Karpas-422 (cell line): ENCODE measurements at regions not wholly inside any gene's neighbourhood (a gene's known extent, or its start where the extent isn't known, plus 50 kb on each side); places are given as distances from the start of the nearest gene placed in this dataset.

Experiments used
- DNase-seq: peaks from one replicate; pipeline ENCODE4 v3.0.0-alpha.2; 2015
- H2AFZ ChIP-seq: fragments of 200-600 bp; sonication (generic); 2 replicates; pipeline ENCODE4 v1.6.1; 2014; ENCODE audit warnings: antibody characterized with exemption, low read length, mixed read lengths
- H3K27ac ChIP-seq: fragments of 200-600 bp; sonication (generic); 2 replicates; pipeline ENCODE4 v1.5.1; 2014; ENCODE audit warnings: mild to moderate bottlenecking, low read length, moderate library complexity
- H3K27me3 ChIP-seq: fragments of 200-600 bp; sonication (generic); 2 replicates; pipeline ENCODE4 v1.6.1; 2014; ENCODE audit warnings: low read length, mixed read lengths
- H3K36me3 ChIP-seq: fragments of 200-600 bp; sonication (generic); 2 replicates; pipeline ENCODE4 v1.6.1; 2014; ENCODE audit warnings: low read length, mixed read lengths; ENCODE audit not compliant: insufficient read depth
- H3K4me1 ChIP-seq: fragments of 200-600 bp; sonication (generic); 2 replicates; pipeline ENCODE4 v1.6.1; 2014; ENCODE audit warnings: mild to moderate bottlenecking, low read length, mixed read lengths
- H3K4me2 ChIP-seq: fragments of 200-600 bp; sonication (generic); 2 replicates; pipeline ENCODE4 v1.6.1; 2014; ENCODE audit warnings: low read length, low read depth, mild to moderate bottlenecking; ENCODE audit not compliant: poor library complexity, severe bottlenecking
- H3K4me3 ChIP-seq: fragments of 200-600 bp; sonication (generic); 2 replicates; pipeline ENCODE4 v1.5.1; 2014; ENCODE audit warnings: mild to moderate bottlenecking, antibody characterized with exemption, low read length, mixed read lengths
- H3K79me2 ChIP-seq: fragments of 200-600 bp; sonication (generic); 2 replicates; pipeline ENCODE4 v1.6.1; 2014; ENCODE audit warnings: mild to moderate bottlenecking, low read length, mixed read lengths
- H3K9ac ChIP-seq: fragments of 200-600 bp; sonication (generic); 2 replicates; pipeline ENCODE4 v1.6.0; 2014; ENCODE audit warnings: low read length
- H3K9me2 ChIP-seq: fragments of 200-600 bp; sonication (generic), shearing (Covaris generic); replicated peaks from 2 replicates; pipeline ENCODE4 v1.6.0; 2014; ENCODE audit warnings: mild to moderate bottlenecking, low read length, moderate library complexity; ENCODE audit not compliant: insufficient read depth
- H3K9me3 ChIP-seq: fragments of 300-700, 200-600 bp; sonication (generic); 2 replicates; pipeline ENCODE4 v1.6.1; 2014; ENCODE audit warnings: low read length, mixed read lengths
- H4K20me1 ChIP-seq: fragments of 200-600 bp; sonication (generic); 2 replicates; pipeline ENCODE4 v1.6.1; 2014; ENCODE audit warnings: mild to moderate bottlenecking, antibody characterized with exemption, low read length, low read depth; ENCODE audit not compliant: insufficient read depth

DNA sequence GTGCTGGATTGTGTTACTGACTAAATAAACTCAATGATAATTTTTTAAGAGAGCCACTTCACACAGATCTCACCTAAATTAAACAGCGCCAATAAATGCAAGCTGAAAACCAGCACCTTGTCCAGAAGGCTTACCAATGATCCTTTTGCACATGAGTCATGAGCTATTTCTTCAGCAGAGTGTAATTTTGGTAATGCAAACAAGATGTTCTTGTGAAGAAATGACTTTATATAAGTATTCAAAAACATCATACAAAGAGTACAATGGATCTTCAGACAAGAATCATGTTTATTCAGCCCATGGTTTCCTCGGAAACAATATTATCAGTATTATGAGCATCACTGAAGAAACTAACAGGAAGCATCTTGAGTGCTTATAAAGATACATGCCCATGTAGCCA, 263.8 kb upstream of the UBE2E2 start:
- no peaks in the 10 kb centered on the region for H3K36me3 ChIP-seq
- no peak overlapping the region for H3K9ac ChIP-seq
- H3K4me1 ChIP-seq = no peaks in the 10 kb centered on the region
- H2AFZ ChIP-seq = no peak overlapping the region
- no peaks in the 10 kb centered on the region for H3K79me2 ChIP-seq
- H3K27me3 ChIP-seq = no peaks in the 10 kb centered on the region
- no peaks in the 10 kb centered on the region for H3K9me3 ChIP-seq
- H3K9me2 ChIP-seq = no peaks in the 10 kb centered on the region
- H3K4me3 ChIP-seq = no peak overlapping the region
- DNase-seq = no peak
- no peak overlapping the region for H3K4me2 ChIP-seq
- no peaks in the 10 kb centered on the region for H4K20me1 ChIP-seq
- H3K27ac ChIP-seq = no peak overlapping the region

DNA sequence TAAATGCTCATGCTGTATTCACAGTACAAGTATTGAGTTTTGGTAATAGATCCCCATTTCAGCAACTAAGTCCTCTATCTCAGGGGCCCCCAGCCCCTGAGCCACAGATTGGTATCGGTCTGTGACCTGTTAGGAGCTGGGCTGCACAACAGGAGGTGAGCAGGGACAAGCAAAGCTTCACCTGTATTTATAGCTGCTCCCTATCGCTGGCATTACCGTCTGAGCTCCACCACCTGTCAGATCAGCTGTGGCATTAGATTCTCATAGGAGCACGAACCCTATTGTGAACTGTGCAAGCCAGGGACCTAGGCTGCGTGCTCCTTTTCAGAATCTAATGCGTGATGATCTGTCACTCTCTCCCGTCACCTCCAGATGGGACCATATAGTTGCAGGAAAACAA, 262.8 kb upstream of the UBE2E2 start:
- H3K79me2 ChIP-seq = no peaks in the 10 kb centered on the region
- no peaks in the 10 kb centered on the region for H3K36me3 ChIP-seq
- H3K27ac ChIP-seq = no peak overlapping the region
- H3K27me3 ChIP-seq = no peaks in the 10 kb centered on the region
- no peak overlapping the region for H3K4me3 ChIP-seq
- no peaks in the 10 kb centered on the region for H3K9me3 ChIP-seq
- no peak for DNase-seq
- no peak overlapping the region for H3K9ac ChIP-seq
- no peak overlapping the region for H3K4me2 ChIP-seq
- no peaks in the 10 kb centered on the region for H4K20me1 ChIP-seq
- H2AFZ ChIP-seq = no peak overlapping the region
- H3K9me2 ChIP-seq = no peaks in the 10 kb centered on the region
- no peaks in the 10 kb centered on the region for H3K4me1 ChIP-seq

DNA sequence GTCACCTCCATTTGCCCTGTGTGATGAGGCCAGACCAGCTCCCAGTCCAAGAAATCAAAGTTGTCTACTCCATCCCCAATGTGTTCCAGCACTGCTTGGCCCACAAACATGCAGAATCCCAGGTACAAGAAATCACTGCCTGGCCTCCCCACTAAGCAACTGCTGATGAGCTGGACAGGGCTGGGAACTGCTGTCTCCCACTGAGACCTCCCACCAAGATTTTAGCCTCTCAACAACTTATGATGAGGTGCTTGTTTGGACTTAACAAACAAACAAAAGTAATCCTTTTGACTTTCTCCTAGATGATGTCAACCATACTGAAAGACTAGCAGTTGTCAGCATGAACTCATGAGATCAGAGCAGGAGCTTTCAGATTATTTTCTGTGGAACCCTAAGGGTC, 260.1 kb upstream of the UBE2E2 start:
- Histone ChIP-seq H3K9me3 (no peaks in the 10 kb centered on the region), H3K9ac (no peak overlapping the region), H4K20me1 (no peaks in the 10 kb centered on the region), H2AFZ (no peak overlapping the region), H3K27me3 (no peaks in the 10 kb centered on the region), H3K27ac (no peak overlapping the region), H3K9me2 (no peaks in the 10 kb centered on the region), H3K36me3 (no peaks in the 10 kb centered on the region), H3K4me3 (no peak overlapping the region), H3K79me2 (no peaks in the 10 kb centered on the region), H3K4me2 (no peak overlapping the region), H3K4me1 (no peaks in the 10 kb centered on the region)
- no peak for DNase-seq

DNA sequence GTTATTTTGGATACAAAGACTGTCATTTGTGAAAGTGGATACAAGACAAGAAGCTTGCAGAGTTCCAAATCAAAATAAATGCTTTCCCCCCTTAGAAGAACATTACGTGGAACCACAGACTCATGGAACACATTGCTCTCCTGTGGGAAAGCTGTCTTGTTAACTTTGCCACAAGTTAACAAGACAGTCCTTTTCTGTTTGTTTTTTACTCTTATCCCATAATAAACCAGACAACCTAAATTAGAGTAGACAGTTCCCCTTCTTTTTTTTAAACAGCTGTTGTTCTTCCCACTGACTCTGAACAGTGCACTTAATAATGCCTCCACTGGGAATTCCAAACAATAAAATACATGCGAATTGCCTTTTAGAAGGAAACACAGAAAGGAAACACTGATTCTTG, 255.3 kb upstream of the UBE2E2 start:
- Histone ChIP-seq H3K9me3 (no peaks in the 10 kb centered on the region), H3K4me2 (no peak overlapping the region), H2AFZ (no peak overlapping the region), H3K27ac (no peak overlapping the region), H3K9me2 (no peaks in the 10 kb centered on the region), H4K20me1 (no peaks in the 10 kb centered on the region), H3K4me3 (no peak overlapping the region), H3K79me2 (no peaks in the 10 kb centered on the region), H3K9ac (no peak overlapping the region), H3K27me3 (no peaks in the 10 kb centered on the region), H3K36me3 (no peaks in the 10 kb centered on the region), H3K4me1 (no peaks in the 10 kb centered on the region)
- no peak for DNase-seq

DNA sequence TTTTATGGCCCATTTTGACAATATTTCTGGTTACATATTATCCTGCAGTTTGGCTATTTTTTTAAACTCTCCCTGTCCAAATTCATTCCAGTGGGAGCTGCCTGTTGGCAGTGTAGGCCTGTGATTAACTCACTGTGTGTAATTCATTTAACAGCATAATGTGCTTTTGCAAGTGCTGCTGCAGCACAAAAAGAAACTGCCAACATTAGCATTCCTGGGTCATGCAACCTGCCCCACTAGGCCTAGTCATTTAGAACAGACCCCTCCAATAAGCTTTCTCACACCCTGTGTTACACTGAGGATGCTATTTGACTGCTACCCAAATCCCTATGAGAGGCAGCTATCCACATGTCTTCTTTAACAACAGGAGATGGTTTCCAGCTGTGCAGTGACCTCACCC, 251.2 kb upstream of the UBE2E2 start:
- no peak for DNase-seq
- no peaks in the 10 kb centered on the region for H3K27me3 ChIP-seq
- H3K9ac ChIP-seq = no peak overlapping the region
- no peaks in the 10 kb centered on the region for H3K36me3 ChIP-seq
- no peak overlapping the region for H3K27ac ChIP-seq
- no peak overlapping the region for H3K4me3 ChIP-seq
- no peak overlapping the region for H2AFZ ChIP-seq
- H3K4me2 ChIP-seq = no peak overlapping the region
- H3K79me2 ChIP-seq = no peaks in the 10 kb centered on the region
- no peaks in the 10 kb centered on the region for H3K4me1 ChIP-seq
- no peaks in the 10 kb centered on the region for H3K9me3 ChIP-seq
- H4K20me1 ChIP-seq = no peaks in the 10 kb centered on the region
- no peaks in the 10 kb centered on the region for H3K9me2 ChIP-seq

DNA sequence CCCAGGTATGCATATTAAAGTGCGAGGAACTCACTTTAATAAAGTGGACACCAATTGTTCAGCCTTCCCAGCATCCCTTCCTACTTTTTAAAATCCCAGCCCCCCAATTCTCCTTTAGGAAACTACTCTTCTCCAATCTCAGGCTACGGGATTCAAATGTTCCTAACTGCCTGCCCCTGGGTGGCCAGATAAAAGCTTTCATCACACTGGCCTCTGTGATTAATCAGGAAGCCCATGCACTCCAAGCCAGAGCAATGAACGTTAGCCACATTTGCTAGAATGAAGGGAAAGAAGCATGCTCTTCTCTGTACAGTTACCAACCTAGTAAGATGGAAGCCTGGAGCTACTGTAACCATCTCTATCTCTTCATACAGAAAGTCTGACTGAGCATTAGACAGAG, 250.3 kb upstream of the UBE2E2 start:
- H3K79me2 ChIP-seq = no peaks in the 10 kb centered on the region
- H4K20me1 ChIP-seq = no peaks in the 10 kb centered on the region
- H3K36me3 ChIP-seq = no peaks in the 10 kb centered on the region
- DNase-seq = no peak
- H3K27ac ChIP-seq = no peak overlapping the region
- no peaks in the 10 kb centered on the region for H3K4me1 ChIP-seq
- H3K9me3 ChIP-seq = no peaks in the 10 kb centered on the region
- H3K9me2 ChIP-seq = no peaks in the 10 kb centered on the region
- H3K4me3 ChIP-seq = no peak overlapping the region
- H2AFZ ChIP-seq = no peak overlapping the region
- H3K4me2 ChIP-seq = no peak overlapping the region
- no peak overlapping the region for H3K9ac ChIP-seq
- H3K27me3 ChIP-seq = no peaks in the 10 kb centered on the region

DNA sequence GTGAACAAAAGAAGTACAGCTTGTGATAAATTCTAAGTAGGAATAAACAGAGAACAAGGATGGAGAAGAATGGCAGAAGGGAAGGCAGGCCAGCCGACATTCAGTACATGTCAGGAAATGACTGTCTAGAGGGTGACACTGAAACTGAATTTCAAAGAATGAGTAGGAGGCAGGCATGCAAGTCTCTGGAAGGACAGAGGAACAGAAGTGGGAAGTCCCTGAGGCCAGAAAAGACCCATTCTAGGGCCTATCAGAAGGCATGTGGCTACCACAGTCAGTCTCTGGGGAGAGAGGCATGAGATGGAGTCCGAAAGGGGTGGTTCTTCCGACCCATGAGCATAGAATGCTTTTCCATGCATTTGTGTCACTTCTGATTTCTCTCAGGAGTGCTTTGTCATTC, 243.5 kb upstream of the UBE2E2 start:
- H3K27ac ChIP-seq = no peak overlapping the region
- no peaks in the 10 kb centered on the region for H3K4me1 ChIP-seq

DNA sequence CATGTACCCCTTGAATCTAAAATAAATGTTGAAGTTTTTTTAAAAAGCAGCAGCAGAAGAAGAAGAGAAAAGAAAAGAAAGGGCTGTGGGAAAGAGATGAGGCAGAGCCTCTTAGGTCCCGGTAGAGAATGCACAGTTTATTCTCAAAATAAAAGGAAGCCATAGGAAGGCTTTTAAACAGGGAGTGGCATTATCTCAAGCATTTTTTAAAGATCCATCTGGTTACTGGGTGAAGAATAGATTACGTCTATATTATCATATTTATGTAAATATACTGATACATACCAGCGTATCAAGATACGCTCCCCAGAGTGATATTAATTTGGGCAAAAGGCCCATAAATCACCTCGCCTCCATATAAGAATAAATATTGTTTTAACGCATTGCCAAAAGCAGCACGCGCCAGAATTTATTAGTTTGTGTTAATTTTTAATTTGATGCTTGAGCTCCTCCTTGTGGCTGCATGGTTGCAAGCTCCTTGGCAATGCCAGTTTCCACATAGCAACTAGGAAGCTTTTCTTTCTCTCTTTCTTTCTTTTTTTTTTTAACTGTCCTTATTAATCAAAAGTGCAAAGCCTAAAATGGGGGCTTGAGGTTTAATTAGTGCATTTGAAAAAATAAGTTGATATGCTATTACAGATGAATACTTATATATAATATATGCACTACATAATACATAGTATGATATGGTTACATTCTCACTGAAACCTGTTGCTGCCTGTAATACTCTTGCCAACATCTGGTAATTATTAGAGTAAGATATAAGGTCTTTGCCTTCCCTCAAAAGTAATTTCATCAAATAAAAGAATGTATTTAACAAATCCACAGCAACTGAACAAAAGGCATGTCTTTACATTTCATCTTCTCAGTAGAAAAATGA, 242.8 kb upstream of the UBE2E2 start:
- Histone ChIP-seq H3K4me3 (no peak overlapping the region), H3K9me3 (no peaks in the 10 kb centered on the region), H2AFZ (no peak overlapping the region), H3K27ac (no peak overlapping the region), H3K79me2 (no peaks in the 10 kb centered on the region), H3K4me2 (no peak overlapping the region), H4K20me1 (no peaks in the 10 kb centered on the region), H3K9ac (no peak overlapping the region), H3K4me1 (no peaks in the 10 kb centered on the region), H3K9me2 (no peaks in the 10 kb centered on the region), H3K27me3 (no peaks in the 10 kb centered on the region), H3K36me3 (no peaks in the 10 kb centered on the region)
- DNase-seq = peak; percentile 77

More for the DNA sequence above, 243.5 kb upstream of the UBE2E2 start:
- Histone ChIP-seq H3K9me2 (no peaks in the 10 kb centered on the region), H3K4me3 (no peak overlapping the region), H4K20me1 (no peaks in the 10 kb centered on the region), H3K9ac (no peak overlapping the region), H3K27me3 (no peaks in the 10 kb centered on the region), H2AFZ (no peak overlapping the region), H3K9me3 (no peaks in the 10 kb centered on the region), H3K36me3 (no peaks in the 10 kb centered on the region), H3K4me2 (no peak overlapping the region), H3K79me2 (no peaks in the 10 kb centered on the region)
- DNase-seq = no peak
